BLaER1 treated with 17β-estradiol and CSF1 and Interleukin-3, amounts not matched to agents 10 nM and 100 nM (cell line): ENCODE measurements at regions not wholly inside any gene's neighbourhood (a gene's known extent, or its start where the extent isn't known, plus 50 kb on each side); places are given as distances from the start of the nearest gene placed in this dataset.
A peak's percentile ranks its signal among the peaks of the same experiment; 100 is the strongest.
"Not testable (repeated sequence)": the region's sequence is repeated elsewhere in the genome, so short reads cannot be mapped to it uniquely, and the experiment has no call there.

Source experiments
- H3K27ac ChIP-seq, 11 experiments: shearing (Covaris generic); formaldehyde crosslinking; 2 replicates each; pipeline ENCODE4 v1.8.1; 2022
- H3K27me3 ChIP-seq, 11 experiments: shearing (Covaris generic); formaldehyde crosslinking; 2 replicates each; pipeline ENCODE4 v1.8.1; 2022
- H3K36me3 ChIP-seq, 11 experiments: shearing (Covaris generic); formaldehyde crosslinking; 2 replicates each; pipeline ENCODE4 v1.8.1; 2022
- H3K4me1 ChIP-seq, 10 experiments: shearing (Covaris generic); formaldehyde crosslinking; 2 replicates each; pipeline ENCODE4 v1.8.1; 2022
- H3K4me2 ChIP-seq, 11 experiments: shearing (Covaris generic); formaldehyde crosslinking; 2 replicates each; pipeline ENCODE4 v1.8.1; 2022
- H3K4me3 ChIP-seq, 10 experiments: shearing (Covaris generic); formaldehyde crosslinking; 2 replicates each; pipeline ENCODE4 v1.8.1; 2022
- H3K9ac ChIP-seq, 11 experiments: shearing (Covaris generic); formaldehyde crosslinking; 2 replicates each; pipeline ENCODE4 v1.8.1; 2022
- H3K9me3 ChIP-seq, 11 experiments: shearing (Covaris generic); formaldehyde crosslinking; replicated peaks in 1 of 11; 2 replicates each; pipeline ENCODE4 v1.8.1; 2022
- H4K20me1 ChIP-seq, 11 experiments: shearing (Covaris generic); formaldehyde crosslinking; 2 replicates each; pipeline ENCODE4 v1.8.1; 2022
- Cebpa-rat ChIP-seq, 11 experiments: shearing (Covaris generic); IDR thresholded peaks; 2 replicates each; pipeline ENCODE4 v1.8.1; 2022

DNA sequence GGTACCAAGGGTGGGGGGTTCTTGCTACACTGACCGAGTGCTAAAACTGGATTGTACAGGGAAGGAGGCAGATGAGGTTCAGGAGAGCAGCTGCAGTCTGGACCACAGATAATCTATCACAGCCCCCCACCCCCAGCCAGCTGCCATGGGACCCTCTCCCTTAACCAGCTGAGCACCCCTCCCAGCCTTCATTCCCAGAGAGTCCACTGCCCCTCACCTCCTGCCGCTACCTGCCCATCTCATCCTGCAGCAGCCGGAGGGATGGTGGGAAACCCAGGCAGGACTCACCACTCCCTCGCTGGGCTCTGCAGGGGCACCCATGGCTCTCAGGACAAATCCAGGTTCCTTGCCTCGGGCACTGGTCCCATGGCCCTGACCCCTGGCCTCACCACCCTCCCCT lies 66.7 kb downstream of the MRPL36 start:
- Histone ChIP-seq H3K4me1 (peaks cover 0 to 13% (median 10%) of the 10 kb centered on the region in 10 experiments; a peak in 16 of 20 replicates), H3K27ac (no peak overlapping the region), H3K4me2 (no peak overlapping the region), H3K4me3 (no peak overlapping the region), H4K20me1 (peaks cover 0 to 9% (median 0%) of the 10 kb centered on the region in 11 experiments; a peak in 2 of 22 replicates), H3K9ac (no peak overlapping the region), H3K9me3 (no peaks in the 10 kb centered on the region), H3K36me3 (no peaks in the 10 kb centered on the region), H3K27me3 (no peaks in the 10 kb centered on the region)
- no peak for TF ChIP-seq Cebpa-rat (IDR thresholded peaks at IDR 0.05)

DNA sequence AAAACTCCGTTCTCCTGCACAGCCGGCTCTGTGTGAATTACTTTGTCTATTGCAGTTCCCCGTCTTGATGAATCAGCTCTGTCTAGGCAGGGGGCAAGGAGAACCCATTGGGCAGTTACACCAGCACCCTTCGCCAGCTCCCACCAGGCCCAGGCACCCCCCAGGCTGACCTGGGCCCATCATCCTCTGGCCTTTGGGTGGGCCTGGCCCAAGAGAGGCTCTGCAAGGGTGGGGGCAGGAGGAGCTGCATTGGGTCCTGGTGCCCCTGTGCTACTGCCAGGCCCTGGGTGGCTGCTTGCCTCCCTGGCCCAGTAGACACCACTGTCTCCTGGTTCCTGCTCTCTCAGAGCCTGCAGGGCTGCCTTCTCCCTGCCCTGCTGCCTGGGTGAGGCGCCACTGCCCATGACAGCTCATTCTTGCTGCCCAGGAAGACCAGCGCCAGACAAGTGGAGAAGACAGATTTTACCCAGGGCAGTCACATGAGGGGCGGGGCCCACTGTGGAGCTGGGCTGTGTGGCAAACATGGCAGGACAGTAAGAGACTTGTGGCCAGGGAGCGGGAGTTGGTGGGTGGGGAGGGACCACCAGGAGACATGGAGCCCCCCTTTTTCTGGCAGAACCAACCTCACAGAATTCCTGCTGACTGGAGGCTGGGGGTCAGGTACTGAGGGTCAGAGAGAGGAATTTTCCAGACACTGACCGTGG lies 67.2 kb downstream of the MRPL36 start:
- peaks cover 0 to 13% (median 10%) of the 10 kb centered on the region in 10 experiments; a peak in 16 of 20 replicates for H3K4me1 ChIP-seq
- no peak overlapping the region for H3K9ac ChIP-seq
- no peaks in the 10 kb centered on the region for H3K36me3 ChIP-seq
- H3K27me3 ChIP-seq, result no peaks in the 10 kb centered on the region
- no peaks in the 10 kb centered on the region for H3K9me3 ChIP-seq
- no peak overlapping the region for H3K27ac ChIP-seq
- peaks cover 0 to 9% (median 0%) of the 10 kb centered on the region in 11 experiments; a peak in 2 of 22 replicates for H4K20me1 ChIP-seq
- TF ChIP-seq Cebpa-rat (IDR thresholded peaks at IDR 0.05), result no peak
- H3K4me3 ChIP-seq, result no peak overlapping the region
- H3K4me2 ChIP-seq, result no peak overlapping the region

DNA sequence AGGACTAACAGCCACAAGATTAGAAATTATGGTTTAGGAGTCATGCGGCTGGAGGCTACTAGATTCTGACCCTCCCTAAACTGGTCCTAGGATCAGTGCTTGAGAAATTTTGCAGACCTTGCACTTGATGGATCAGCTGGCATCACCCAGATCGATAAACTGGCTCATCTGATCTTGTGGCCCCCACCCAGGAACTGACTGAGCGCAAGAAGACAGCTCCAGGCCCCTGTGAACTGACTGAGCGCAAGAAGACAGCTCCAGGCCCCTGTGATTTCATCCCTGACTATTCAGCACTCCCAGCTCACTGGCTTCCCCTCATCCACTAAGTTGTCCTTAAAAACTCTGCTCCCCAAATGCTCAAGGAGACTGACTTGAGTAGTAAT lies 67.8 kb downstream of the MRPL36 start:
- Histone ChIP-seq H3K4me1 (peaks cover 0 to 13% (median 10%) of the 10 kb centered on the region in 10 experiments; a peak in 16 of 20 replicates), H4K20me1 (peaks cover 0 to 10% (median 0%) of the 10 kb centered on the region in 11 experiments; a peak in 1 of 22 replicates)
- H3K27ac ChIP-seq, H3K4me3 ChIP-seq, H3K27me3 ChIP-seq, H3K9ac ChIP-seq, H3K4me2 ChIP-seq, H3K36me3 ChIP-seq, H3K9me3 ChIP-seq: not testable (repeated sequence)

DNA sequence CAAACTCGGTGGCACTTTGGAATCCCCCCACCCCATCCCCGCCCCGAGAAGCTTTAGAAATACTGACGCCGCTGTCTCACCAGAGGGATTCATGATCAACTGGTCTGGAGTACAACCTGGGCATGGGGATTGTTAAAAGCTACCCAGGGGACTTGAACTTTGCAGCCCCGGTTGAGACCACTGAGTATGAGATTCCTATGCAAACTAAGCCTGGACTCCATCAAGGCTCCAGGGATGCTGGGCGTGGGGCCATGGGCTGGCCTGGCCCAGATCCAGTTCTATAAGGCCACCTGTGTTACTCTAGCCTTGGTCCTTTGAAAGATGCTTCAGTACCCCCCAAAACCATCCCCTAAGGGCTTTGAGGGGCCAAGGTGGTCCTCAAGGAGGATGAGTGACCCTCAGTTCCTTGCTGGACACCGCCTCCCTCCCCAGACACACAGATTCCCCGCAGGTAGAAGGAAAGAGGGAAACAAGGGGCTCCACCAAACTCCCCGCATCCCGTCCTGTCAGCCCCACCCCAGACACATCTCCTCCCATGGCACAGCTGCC lies 68.5 kb downstream of the MRPL36 start:
- H3K27ac ChIP-seq, result no peak overlapping the region
- H3K36me3 ChIP-seq, result no peaks in the 10 kb centered on the region
- no peak overlapping the region for H3K4me3 ChIP-seq
- no peak for TF ChIP-seq Cebpa-rat (IDR thresholded peaks at IDR 0.05)
- no peak overlapping the region for H3K9ac ChIP-seq
- peaks cover 0 to 13% (median 10%) of the 10 kb centered on the region in 10 experiments; a peak in 16 of 20 replicates for H3K4me1 ChIP-seq
- H3K27me3 ChIP-seq, result no peaks in the 10 kb centered on the region
- H4K20me1 ChIP-seq, result peaks cover 0 to 16% (median 0%) of the 10 kb centered on the region in 11 experiments; a peak in 2 of 22 replicates
- H3K9me3 ChIP-seq, result no peaks in the 10 kb centered on the region
- no peak overlapping the region for H3K4me2 ChIP-seq

- Histone ChIP-seq H3K9ac (no peak overlapping the region), H3K27ac (no peak overlapping the region), H3K36me3 (no peaks in the 10 kb centered on the region), H3K4me1 (peaks cover 0 to 13% (median 10%) of the 10 kb centered on the region in 10 experiments; a peak in 16 of 20 replicates), H3K9me3 (no peaks in the 10 kb centered on the region), H3K27me3 (no peaks in the 10 kb centered on the region), H3K4me2 (peak overlapping the region in 9 of 11 experiments; percentile 36 to 76 (median 56); a peak in 17 of 22 replicates), H3K4me3 (no peak overlapping the region), H4K20me1 (peaks cover 0 to 12% (median 0%) of the 10 kb centered on the region in 11 experiments; a peak in 2 of 22 replicates)
- TF ChIP-seq Cebpa-rat (IDR thresholded peaks at IDR 0.05), result no peak
Observed at GRCh38 chr5:1730487-1730847, 69.2 kb downstream of the MRPL36 start.

- no peak overlapping the region for H3K4me3 ChIP-seq
- no peaks in the 10 kb centered on the region for H3K36me3 ChIP-seq
- no peaks in the 10 kb centered on the region for H3K9me3 ChIP-seq
- H3K9ac ChIP-seq, result no peak overlapping the region
- no peak for TF ChIP-seq Cebpa-rat (IDR thresholded peaks at IDR 0.05)
- H3K4me2 ChIP-seq, result peak overlapping the region in 9 of 11 experiments; percentile 36 to 76 (median 56); a peak in 17 of 22 replicates
- H3K27ac ChIP-seq, result no peak overlapping the region
- no peaks in the 10 kb centered on the region for H3K27me3 ChIP-seq
- H3K4me1 ChIP-seq, result peaks cover 0 to 13% (median 10%) of the 10 kb centered on the region in 10 experiments; a peak in 16 of 20 replicates
- peaks cover 0 to 7% (median 0%) of the 10 kb centered on the region in 11 experiments; a peak in 2 of 22 replicates for H4K20me1 ChIP-seq
Observed at GRCh38 chr5:1729641-1730486, 69.8 kb downstream of the MRPL36 start.

DNA sequence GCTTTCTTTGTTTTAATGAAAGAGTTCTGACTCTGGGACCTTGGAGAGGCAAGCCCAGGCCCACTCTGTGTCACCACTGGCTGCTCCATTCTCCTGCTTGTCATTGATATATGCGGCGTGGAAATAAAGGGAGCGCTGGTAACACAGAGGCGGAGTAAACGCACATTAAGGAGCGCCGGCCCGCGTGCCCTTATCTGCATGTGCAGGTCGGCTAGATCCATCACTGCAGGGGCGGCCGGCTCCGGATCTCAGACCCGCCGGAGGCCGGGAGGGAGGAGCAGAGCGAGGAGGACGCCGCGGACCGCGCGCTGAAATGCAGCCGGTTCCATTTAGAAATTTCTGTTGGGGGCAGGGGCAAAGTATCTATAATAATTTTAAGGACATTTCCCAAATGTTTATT lies 70.8 kb downstream of the MRPL36 start:
- no peak for TF ChIP-seq Cebpa-rat (IDR thresholded peaks at IDR 0.05)
- Histone ChIP-seq H3K27me3 (no peaks in the 10 kb centered on the region), H3K9me3 (no peaks in the 10 kb centered on the region), H3K9ac (no peak overlapping the region), H3K4me2 (no peak overlapping the region), H4K20me1 (peaks cover 0 to 7% (median 0%) of the 10 kb centered on the region in 11 experiments; a peak in 1 of 22 replicates), H3K27ac (no peak overlapping the region), H3K4me1 (peaks cover 0 to 13% (median 10%) of the 10 kb centered on the region in 10 experiments; a peak in 16 of 20 replicates), H3K36me3 (no peaks in the 10 kb centered on the region), H3K4me3 (no peak overlapping the region)

DNA sequence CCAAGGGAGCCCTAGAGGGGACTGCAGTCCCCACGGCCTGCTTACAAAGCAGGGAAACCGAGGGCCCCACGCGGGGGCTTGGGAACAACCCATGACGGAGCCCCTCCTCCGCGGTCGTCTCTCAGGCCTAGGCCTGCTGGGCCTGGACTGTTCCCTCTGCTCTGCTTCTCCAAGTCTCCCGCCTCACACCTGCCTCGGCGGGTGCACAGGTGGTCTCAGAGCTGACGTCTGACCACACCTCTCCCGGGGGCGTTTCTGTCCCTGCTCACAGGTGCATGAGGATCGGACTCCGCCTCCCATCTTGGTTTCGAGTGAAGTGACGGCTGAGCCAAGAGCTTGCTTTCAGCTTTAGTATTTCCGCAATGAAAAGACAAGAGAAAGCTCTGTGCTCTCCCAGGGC lies 72.1 kb downstream of the MRPL36 start:
- H3K4me1 ChIP-seq, result peaks cover 0 to 13% (median 10%) of the 10 kb centered on the region in 10 experiments; a peak in 16 of 20 replicates
- TF ChIP-seq Cebpa-rat (IDR thresholded peaks at IDR 0.05), result no peak
- no peaks in the 10 kb centered on the region for H3K27me3 ChIP-seq
- no peak overlapping the region for H3K4me3 ChIP-seq
- H3K36me3 ChIP-seq, result no peaks in the 10 kb centered on the region
- H4K20me1 ChIP-seq, result peaks cover 0 to 7% (median 0%) of the 10 kb centered on the region in 11 experiments; a peak in 1 of 22 replicates
- H3K9ac ChIP-seq, result no peak overlapping the region
- no peak overlapping the region for H3K4me2 ChIP-seq
- H3K27ac ChIP-seq, result no peak overlapping the region
- H3K9me3 ChIP-seq, result no peaks in the 10 kb centered on the region

DNA sequence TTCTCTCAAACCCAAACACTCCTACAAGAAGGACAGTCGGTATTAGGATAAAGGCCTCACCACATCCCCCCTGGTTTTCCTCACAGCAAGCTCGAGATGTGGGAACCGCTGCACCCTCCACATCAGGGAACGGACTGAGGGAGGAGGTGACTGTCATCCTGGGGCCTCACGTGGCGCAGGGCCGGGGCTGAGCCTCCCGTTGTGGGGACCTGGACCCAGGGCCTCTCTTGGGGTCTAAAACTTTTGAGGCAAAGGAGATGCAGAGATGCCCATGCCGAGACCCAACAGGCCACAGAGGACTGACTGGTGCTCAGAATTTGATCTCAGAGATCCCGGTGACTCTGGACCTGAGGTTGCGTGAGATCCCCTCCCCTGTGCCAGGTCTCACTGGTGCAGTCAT lies 72.7 kb downstream of the MRPL36 start:
- Histone ChIP-seq H3K9me3 (no peaks in the 10 kb centered on the region), H3K9ac (no peak overlapping the region)

More for the DNA sequence above, 72.7 kb downstream of the MRPL36 start:
- Histone ChIP-seq H3K4me2 (no peak overlapping the region), H3K4me1 (peaks cover 0 to 13% (median 10%) of the 10 kb centered on the region in 10 experiments; a peak in 16 of 20 replicates), H3K4me3 (no peak overlapping the region), H3K27me3 (no peaks in the 10 kb centered on the region), H3K36me3 (no peaks in the 10 kb centered on the region), H3K27ac (no peak overlapping the region), H4K20me1 (peaks cover 0 to 7% (median 0%) of the 10 kb centered on the region in 11 experiments; a peak in 1 of 22 replicates)
- no peak for TF ChIP-seq Cebpa-rat (IDR thresholded peaks at IDR 0.05)
